ENCODE measurements at regions not wholly inside any gene's neighbourhood (a gene's known extent, or its start where the extent isn't known, plus 50 kb on each side); places are given as distances from the start of the nearest gene placed in this dataset.

DNA sequence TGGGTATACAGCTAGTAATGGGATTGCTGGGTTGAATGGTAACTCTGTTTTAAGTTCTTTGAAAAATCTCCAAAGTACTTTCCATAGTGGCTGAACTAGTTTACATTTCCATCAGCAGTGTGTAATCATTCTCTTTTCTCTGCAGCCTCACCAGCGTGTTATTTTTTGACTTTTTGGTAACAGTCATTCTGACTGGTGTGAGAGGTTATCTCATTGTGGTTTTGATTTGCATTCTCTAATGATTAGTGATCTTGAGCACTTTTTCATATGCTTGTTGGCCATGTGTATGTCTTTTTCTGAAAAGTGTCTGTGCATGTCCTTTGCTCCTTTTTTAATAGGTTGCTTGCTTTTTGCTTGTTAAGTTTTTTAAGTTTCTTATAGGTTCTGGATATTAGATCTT lies 194.2 kb upstream of the PHACTR1 start:
- Histone ChIP-seq H3K4me2 (ENCODE audit: low read depth, low read length, poor library complexity, severe bottlenecking) (no peak overlapping the region), H4K20me1 (ENCODE audit: insufficient read depth, low read depth, low read length) (no peaks in the 10 kb centered on the region), H3K27ac (ENCODE audit: low read length) (no peak overlapping the region), H3K9ac (ENCODE audit: low read length) (no peak overlapping the region), H3K9me3 (ENCODE audit: low read length) (no peaks in the 10 kb centered on the region), H3K9me2 (replicated peaks; ENCODE audit: insufficient read depth, low read length) (no peaks in the 10 kb centered on the region), H3K27me3 (ENCODE audit: low read length) (no peaks in the 10 kb centered on the region), H2AFZ (ENCODE audit: low read length) (no peak overlapping the region), H3K4me1 (ENCODE audit: low read length) (no peaks in the 10 kb centered on the region), H3K36me3 (ENCODE audit: insufficient read depth, low read length) (no peaks in the 10 kb centered on the region), H3K79me2 (ENCODE audit: low read length) (no peaks in the 10 kb centered on the region), H3K4me3 (ENCODE audit: low read length) (no peak overlapping the region)
- DNase-seq = no peak

DNA sequence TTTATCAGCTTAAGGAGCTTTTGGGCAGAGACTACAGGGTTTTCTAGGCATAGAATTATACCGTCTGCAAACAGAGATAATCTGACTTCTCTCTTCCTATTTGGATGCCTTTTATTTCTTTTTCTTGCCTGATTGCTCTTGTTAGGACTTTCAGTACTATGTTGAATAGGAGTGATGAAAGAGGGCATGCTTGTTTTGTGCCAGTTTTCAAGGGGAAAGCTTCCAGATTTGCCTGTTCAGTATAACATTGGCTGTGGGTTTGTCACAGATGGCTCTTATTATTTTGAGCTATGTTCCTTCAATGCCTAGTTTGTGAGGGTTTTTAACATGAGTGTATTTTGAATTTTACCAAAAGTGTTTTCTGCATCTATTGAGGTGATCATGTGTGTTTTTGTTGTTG lies 192.8 kb upstream of the PHACTR1 start:
- H3K27me3 ChIP-seq (ENCODE audit: low read length) = no peaks in the 10 kb centered on the region
- DNase-seq = no peak
- no peak overlapping the region for H3K27ac ChIP-seq (ENCODE audit: low read length)
- H3K9me3 ChIP-seq (ENCODE audit: low read length) = no peaks in the 10 kb centered on the region
- no peaks in the 10 kb centered on the region for H3K79me2 ChIP-seq (ENCODE audit: low read length)
- H3K4me3 ChIP-seq (ENCODE audit: low read length) = no peak overlapping the region
- no peaks in the 10 kb centered on the region for H3K4me1 ChIP-seq (ENCODE audit: low read length)
- no peak overlapping the region for H3K9ac ChIP-seq (ENCODE audit: low read length)
- no peak overlapping the region for H3K4me2 ChIP-seq (ENCODE audit: low read depth, low read length, poor library complexity, severe bottlenecking)
- H4K20me1 ChIP-seq (ENCODE audit: insufficient read depth, low read depth, low read length) = no peaks in the 10 kb centered on the region
- no peak overlapping the region for H2AFZ ChIP-seq (ENCODE audit: low read length)
- H3K9me2 ChIP-seq (replicated peaks; ENCODE audit: insufficient read depth, low read length) = no peaks in the 10 kb centered on the region
- no peaks in the 10 kb centered on the region for H3K36me3 ChIP-seq (ENCODE audit: insufficient read depth, low read length)

DNA sequence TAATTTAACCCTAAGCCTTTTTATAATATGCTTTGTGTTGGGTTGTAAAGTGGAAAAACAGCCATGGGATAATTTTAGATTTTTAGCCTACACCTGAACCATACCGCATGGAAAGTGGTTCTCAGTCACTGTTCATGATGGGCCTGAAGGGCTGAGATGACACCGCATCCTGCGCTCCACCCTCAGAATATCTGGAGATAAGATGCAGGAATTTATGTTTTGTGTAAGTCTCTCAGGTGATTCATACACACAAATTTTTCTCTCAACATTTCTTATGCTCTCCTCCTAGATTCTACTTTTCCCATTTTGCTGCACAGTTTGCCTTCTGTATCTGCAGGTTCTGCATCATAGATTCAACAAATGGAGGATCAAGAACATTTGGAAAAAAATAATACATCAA lies 191.3 kb upstream of the PHACTR1 start:
- Histone ChIP-seq H3K9me2 (replicated peaks; ENCODE audit: insufficient read depth, low read length) (no peaks in the 10 kb centered on the region), H3K9ac (ENCODE audit: low read length) (no peak overlapping the region), H3K27ac (ENCODE audit: low read length) (no peak overlapping the region), H3K27me3 (ENCODE audit: low read length) (no peaks in the 10 kb centered on the region), H3K79me2 (ENCODE audit: low read length) (no peaks in the 10 kb centered on the region), H4K20me1 (ENCODE audit: insufficient read depth, low read depth, low read length) (no peaks in the 10 kb centered on the region), H3K4me3 (ENCODE audit: low read length) (no peak overlapping the region), H3K9me3 (ENCODE audit: low read length) (no peaks in the 10 kb centered on the region), H3K4me1 (ENCODE audit: low read length) (no peaks in the 10 kb centered on the region), H3K4me2 (ENCODE audit: low read depth, low read length, poor library complexity, severe bottlenecking) (no peak overlapping the region), H2AFZ (ENCODE audit: low read length) (no peak overlapping the region), H3K36me3 (ENCODE audit: insufficient read depth, low read length) (no peaks in the 10 kb centered on the region)
- no peak for DNase-seq

DNA sequence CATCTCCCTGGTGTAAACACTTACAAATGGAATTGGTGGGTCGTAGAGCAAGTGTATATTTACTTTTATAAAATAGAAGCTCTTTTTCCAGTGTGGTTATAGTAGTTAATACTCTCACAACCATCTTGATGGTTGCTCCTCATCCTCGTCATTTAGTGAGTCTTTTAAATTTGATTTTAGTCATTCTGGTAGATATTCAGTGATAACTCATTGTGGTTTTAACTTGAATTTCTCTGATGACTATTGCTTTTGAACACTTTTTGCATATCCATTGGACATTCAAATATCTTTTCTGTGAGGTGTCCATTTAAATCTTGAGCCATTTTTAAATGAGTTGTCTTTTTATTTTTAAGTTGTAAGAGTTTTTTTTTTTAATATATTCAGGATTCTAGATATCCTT lies 189.2 kb upstream of the PHACTR1 start:
- Histone ChIP-seq H3K4me1 (ENCODE audit: low read length) (no peaks in the 10 kb centered on the region), H3K4me2 (ENCODE audit: low read depth, low read length, poor library complexity, severe bottlenecking) (no peak overlapping the region), H2AFZ (ENCODE audit: low read length) (no peak overlapping the region), H4K20me1 (ENCODE audit: insufficient read depth, low read depth, low read length) (no peaks in the 10 kb centered on the region), H3K27ac (ENCODE audit: low read length) (no peak overlapping the region), H3K9me3 (ENCODE audit: low read length) (no peaks in the 10 kb centered on the region), H3K27me3 (ENCODE audit: low read length) (no peaks in the 10 kb centered on the region), H3K4me3 (ENCODE audit: low read length) (no peak overlapping the region), H3K9me2 (replicated peaks; ENCODE audit: insufficient read depth, low read length) (no peaks in the 10 kb centered on the region), H3K9ac (ENCODE audit: low read length) (no peak overlapping the region), H3K36me3 (ENCODE audit: insufficient read depth, low read length) (no peaks in the 10 kb centered on the region), H3K79me2 (ENCODE audit: low read length) (no peaks in the 10 kb centered on the region)
- DNase-seq = no peak

DNA sequence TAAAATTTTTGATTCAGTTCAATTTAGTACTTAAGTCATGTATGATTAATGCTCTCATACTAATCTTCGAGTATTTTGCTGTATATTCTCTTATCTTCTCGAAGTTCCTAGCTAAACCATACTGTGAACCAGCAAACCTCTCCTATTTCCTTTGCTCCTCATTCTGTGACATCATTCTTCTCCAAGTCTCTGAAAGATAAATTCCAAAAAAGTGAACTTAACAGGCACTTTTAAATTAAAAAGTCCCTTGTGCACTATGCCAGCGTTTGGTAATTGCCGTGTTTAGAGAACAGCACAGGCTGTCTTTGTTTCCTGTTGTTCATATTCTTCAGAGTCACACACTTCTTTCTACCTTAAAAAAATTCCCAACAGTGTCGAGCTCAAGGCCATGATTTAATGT lies 188.4 kb upstream of the PHACTR1 start:
- no peak overlapping the region for H3K4me2 ChIP-seq (ENCODE audit: low read depth, low read length, poor library complexity, severe bottlenecking)
- H3K27ac ChIP-seq (ENCODE audit: low read length) = no peak overlapping the region
- H3K4me1 ChIP-seq (ENCODE audit: low read length) = no peaks in the 10 kb centered on the region
- no peak overlapping the region for H3K4me3 ChIP-seq (ENCODE audit: low read length)
- no peaks in the 10 kb centered on the region for H4K20me1 ChIP-seq (ENCODE audit: insufficient read depth, low read depth, low read length)
- no peak for DNase-seq
- no peak overlapping the region for H2AFZ ChIP-seq (ENCODE audit: low read length)
- no peaks in the 10 kb centered on the region for H3K9me2 ChIP-seq (replicated peaks; ENCODE audit: insufficient read depth, low read length)
- H3K36me3 ChIP-seq (ENCODE audit: insufficient read depth, low read length) = no peaks in the 10 kb centered on the region
- no peak overlapping the region for H3K9ac ChIP-seq (ENCODE audit: low read length)
- no peaks in the 10 kb centered on the region for H3K79me2 ChIP-seq (ENCODE audit: low read length)
- H3K27me3 ChIP-seq (ENCODE audit: low read length) = no peaks in the 10 kb centered on the region
- no peaks in the 10 kb centered on the region for H3K9me3 ChIP-seq (ENCODE audit: low read length)

DNA sequence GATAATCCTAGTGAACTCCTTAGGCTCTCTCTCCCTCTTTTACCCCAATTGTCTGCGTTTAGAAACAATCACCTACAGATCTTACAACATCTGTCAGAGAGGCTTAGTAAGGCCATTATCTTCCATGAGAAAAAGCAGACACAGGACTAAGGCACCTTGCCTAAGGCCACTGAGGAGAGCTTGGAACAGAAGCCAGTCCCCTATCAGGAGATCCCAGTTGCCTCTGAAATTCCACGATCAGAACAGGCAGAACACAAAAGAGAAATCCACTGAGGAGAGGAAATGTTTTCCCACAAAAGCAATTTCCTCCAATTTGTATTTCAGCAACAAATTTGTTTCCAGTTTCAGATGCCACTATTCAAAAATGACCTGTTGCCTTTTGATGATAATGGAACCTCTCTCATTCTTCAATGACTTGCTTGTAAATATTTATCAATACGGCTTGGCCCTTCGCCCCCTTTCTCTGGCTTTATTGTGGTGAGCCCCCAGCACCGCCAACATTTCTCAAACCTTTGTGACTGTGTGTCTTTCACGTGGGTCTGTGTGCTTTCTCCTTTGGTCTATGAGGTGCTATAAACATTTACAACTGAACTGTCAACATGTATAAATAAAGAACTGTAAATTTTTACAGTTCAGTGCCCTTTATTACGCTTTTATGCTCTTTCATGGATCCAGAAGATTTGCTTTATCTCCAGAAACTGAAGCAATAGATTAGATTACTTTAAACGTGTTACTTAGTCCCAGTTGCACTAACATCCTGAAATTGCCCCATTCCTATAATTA lies 187.8 kb upstream of the PHACTR1 start:
- no peaks in the 10 kb centered on the region for H3K9me2 ChIP-seq (replicated peaks; ENCODE audit: insufficient read depth, low read length)
- no peak overlapping the region for H3K27ac ChIP-seq (ENCODE audit: low read length)
- H4K20me1 ChIP-seq (ENCODE audit: insufficient read depth, low read depth, low read length) = no peaks in the 10 kb centered on the region
- no peak overlapping the region for H3K9ac ChIP-seq (ENCODE audit: low read length)
- no peak for DNase-seq
- no peak overlapping the region for H2AFZ ChIP-seq (ENCODE audit: low read length)
- no peaks in the 10 kb centered on the region for H3K4me1 ChIP-seq (ENCODE audit: low read length)
- no peak overlapping the region for H3K4me3 ChIP-seq (ENCODE audit: low read length)
- no peak overlapping the region for H3K4me2 ChIP-seq (ENCODE audit: low read depth, low read length, poor library complexity, severe bottlenecking)
- no peaks in the 10 kb centered on the region for H3K36me3 ChIP-seq (ENCODE audit: insufficient read depth, low read length)
- H3K9me3 ChIP-seq (ENCODE audit: low read length) = no peaks in the 10 kb centered on the region
- no peaks in the 10 kb centered on the region for H3K79me2 ChIP-seq (ENCODE audit: low read length)
- H3K27me3 ChIP-seq (ENCODE audit: low read length) = no peaks in the 10 kb centered on the region

DNA sequence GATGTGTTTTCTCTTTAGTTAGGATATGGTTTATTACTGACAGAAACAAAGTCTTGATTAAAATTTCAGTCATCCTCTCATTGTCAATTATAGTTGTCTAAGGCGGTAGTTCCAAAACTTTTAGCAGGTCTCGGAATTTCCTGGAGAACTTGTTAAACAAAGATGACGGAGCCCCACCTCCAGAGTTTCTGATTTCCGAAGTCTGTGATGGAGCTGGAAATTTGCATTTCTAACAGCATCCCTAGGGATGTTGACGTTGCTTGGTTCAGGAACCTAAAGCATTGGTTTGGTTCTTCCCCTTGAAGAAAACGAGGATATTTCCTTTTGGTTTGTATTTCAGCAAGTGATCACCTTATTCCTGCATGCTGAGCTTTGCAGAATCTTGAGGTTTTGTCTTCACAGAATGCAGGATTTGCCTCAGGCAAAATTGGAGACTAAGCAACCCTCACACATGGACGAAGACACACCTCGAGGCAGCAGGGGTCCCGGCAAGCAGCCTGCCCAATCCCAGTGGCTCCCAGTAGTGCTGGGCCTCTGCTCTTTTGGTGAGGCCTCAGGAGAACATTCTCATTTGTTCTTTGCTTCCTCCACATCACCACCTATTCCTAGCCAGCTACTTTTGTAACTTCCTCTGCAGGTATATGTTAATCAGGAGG lies 187.1 kb upstream of the PHACTR1 start:
- Histone ChIP-seq H3K9me3 (ENCODE audit: low read length) (no peaks in the 10 kb centered on the region), H4K20me1 (ENCODE audit: insufficient read depth, low read depth, low read length) (no peaks in the 10 kb centered on the region), H3K27me3 (ENCODE audit: low read length) (no peaks in the 10 kb centered on the region), H3K4me1 (ENCODE audit: low read length) (peaks cover 6% of the 10 kb centered on the region), H3K4me2 (ENCODE audit: low read depth, low read length, poor library complexity, severe bottlenecking) (no peak overlapping the region), H3K79me2 (ENCODE audit: low read length) (no peaks in the 10 kb centered on the region), H3K27ac (ENCODE audit: low read length) (no peak overlapping the region), H3K4me3 (ENCODE audit: low read length) (no peak overlapping the region), H3K36me3 (ENCODE audit: insufficient read depth, low read length) (no peaks in the 10 kb centered on the region), H3K9me2 (replicated peaks; ENCODE audit: insufficient read depth, low read length) (no peaks in the 10 kb centered on the region), H3K9ac (ENCODE audit: low read length) (no peak overlapping the region), H2AFZ (ENCODE audit: low read length) (no peak overlapping the region)
- no peak for DNase-seq

DNA sequence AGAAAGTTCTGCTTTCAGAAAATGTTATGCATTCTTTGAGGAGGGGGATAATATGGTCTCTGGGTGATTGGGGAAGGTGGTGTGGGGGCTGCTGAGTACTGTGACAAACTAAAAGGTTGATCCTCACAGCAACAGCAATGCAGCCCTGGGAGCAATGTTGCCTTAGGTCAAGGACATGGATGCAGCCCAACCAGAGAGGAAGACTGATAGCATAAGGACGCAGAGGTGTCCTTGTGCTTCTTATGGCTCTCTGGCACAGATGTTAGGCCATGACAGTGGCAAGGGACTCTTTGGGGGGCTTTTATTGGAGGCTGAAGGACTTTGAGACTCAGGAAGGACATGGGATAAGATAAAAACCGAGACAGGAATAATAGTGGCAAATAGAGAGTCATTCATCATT lies 186.2 kb upstream of the PHACTR1 start:
- no peak overlapping the region for H3K9ac ChIP-seq (ENCODE audit: low read length)

More for the DNA sequence above, 186.2 kb upstream of the PHACTR1 start:
- H3K4me1 ChIP-seq (ENCODE audit: low read length) = peaks cover 10% of the 10 kb centered on the region
- H3K27ac ChIP-seq (ENCODE audit: low read length) = no peak overlapping the region
- no peaks in the 10 kb centered on the region for H3K79me2 ChIP-seq (ENCODE audit: low read length)
- no peaks in the 10 kb centered on the region for H3K36me3 ChIP-seq (ENCODE audit: insufficient read depth, low read length)
- no peaks in the 10 kb centered on the region for H3K27me3 ChIP-seq (ENCODE audit: low read length)
- H3K4me3 ChIP-seq (ENCODE audit: low read length) = no peak overlapping the region
- H3K9me2 ChIP-seq (replicated peaks; ENCODE audit: insufficient read depth, low read length) = no peaks in the 10 kb centered on the region
- no peak overlapping the region for H3K4me2 ChIP-seq (ENCODE audit: low read depth, low read length, poor library complexity, severe bottlenecking)
- H3K9me3 ChIP-seq (ENCODE audit: low read length) = no peaks in the 10 kb centered on the region
- H2AFZ ChIP-seq (ENCODE audit: low read length) = no peak overlapping the region
- no peaks in the 10 kb centered on the region for H4K20me1 ChIP-seq (ENCODE audit: insufficient read depth, low read depth, low read length)
- no peak for DNase-seq
